MCF 10A (cell line): ENCODE measurements at regions not wholly inside any gene's neighbourhood (a gene's known extent, or its start where the extent isn't known, plus 50 kb on each side); places are given as distances from the start of the nearest gene placed in this dataset.

Source experiments
- BruUV-seq: library from RNA; stranded (reverse); fragments of 400-500 nt; replicated peaks from 2 replicates; lab custom pipeline; 2021; lab: Mats Ljungman, UMichigan
- CTCF ChIA-PET: fragments of 300-600 bp; sonication (Branson Sonifier 250); formaldehyde crosslinking; extraction: SDS; loops from one replicate; lab custom pipeline; 2021; ENCODE audit warnings: antibody characterized with exemption, inconsistent platforms; lab: Yijun Ruan, JAX
- POLR2A ChIA-PET: fragments of 300-600, 350-650 bp; sonication (Branson Sonifier 250); formaldehyde crosslinking; extraction: SDS; loops from one replicate; lab custom pipeline; 2020; ENCODE audit warnings: antibody characterized with exemption, inconsistent platforms; lab: Yijun Ruan, JAX
- DNase-seq: peaks from one replicate; pipeline ENCODE4 v3.0.0-alpha.2; 2018; ENCODE audit not compliant: unreplicated experiment
- H3K27ac Mint-ChIP-seq: one replicate; pipeline ENCODE4 v1.8.0; 2022; ENCODE audit warnings: mild to moderate bottlenecking, low read depth, mixed read lengths; ENCODE audit not compliant: unreplicated experiment
- H3K27me3 Mint-ChIP-seq: one replicate; pipeline ENCODE4 v1.8.0; 2022; ENCODE audit warnings: mixed read lengths; ENCODE audit not compliant: insufficient read depth, unreplicated experiment
- H3K36me3 Mint-ChIP-seq: one replicate; pipeline ENCODE4 v1.8.0; 2022; ENCODE audit warnings: mild to moderate bottlenecking, moderate library complexity, mixed read lengths; ENCODE audit not compliant: insufficient read depth, unreplicated experiment
- H3K4me1 Mint-ChIP-seq: one replicate; pipeline ENCODE4 v1.8.0; 2022; ENCODE audit warnings: mixed read lengths; ENCODE audit not compliant: insufficient read depth, unreplicated experiment
- H3K4me3 Mint-ChIP-seq: one replicate; pipeline ENCODE4 v1.8.0; 2022; ENCODE audit warnings: mild to moderate bottlenecking, moderate library complexity, mixed read lengths; ENCODE audit not compliant: unreplicated experiment
- H3K9me3 Mint-ChIP-seq: one replicate; pipeline ENCODE4 v1.8.0; 2022; ENCODE audit warnings: mixed read lengths; ENCODE audit not compliant: unreplicated experiment
- intact Hi-C: fragments of 100-400 bp; cut with micrococcal nuclease; formaldehyde crosslinking; loops from 2 replicates; pipeline ENCODE4 v1.14.1; 2022
- TF ChIP-seq, protein P1 (sequence below): fragments of 200-600 bp; IDR thresholded peaks from one replicate; pipeline ENCODE4 v1.8.0; 2022; ENCODE audit warnings: antibody characterized with exemption, mild to moderate bottlenecking; ENCODE audit not compliant: unreplicated experiment

DNA sequence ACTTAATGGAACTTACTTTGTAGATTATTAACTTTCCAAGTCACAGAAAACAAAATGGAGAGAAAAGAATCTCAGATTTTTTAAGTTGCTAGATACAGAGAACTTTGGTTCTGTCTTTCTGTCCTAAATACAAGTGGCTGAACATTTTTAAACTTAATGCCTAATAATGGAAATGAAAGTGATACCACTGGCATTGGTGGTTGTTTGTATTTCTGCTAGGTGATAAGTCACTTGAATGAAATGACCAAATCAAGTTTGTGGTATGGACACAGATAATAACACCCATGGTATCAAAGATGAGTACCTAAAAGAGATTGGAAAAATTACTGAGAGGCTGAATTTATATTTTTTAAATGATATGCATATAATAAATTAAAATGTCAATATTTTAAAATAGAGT is 502.1 kb downstream of the CNTN6 start:
- H3K4me3 Mint-ChIP-seq, result no peak overlapping the region
- intact Hi-C loops, result no loop called here
- TF ChIP-seq, protein P1, sequence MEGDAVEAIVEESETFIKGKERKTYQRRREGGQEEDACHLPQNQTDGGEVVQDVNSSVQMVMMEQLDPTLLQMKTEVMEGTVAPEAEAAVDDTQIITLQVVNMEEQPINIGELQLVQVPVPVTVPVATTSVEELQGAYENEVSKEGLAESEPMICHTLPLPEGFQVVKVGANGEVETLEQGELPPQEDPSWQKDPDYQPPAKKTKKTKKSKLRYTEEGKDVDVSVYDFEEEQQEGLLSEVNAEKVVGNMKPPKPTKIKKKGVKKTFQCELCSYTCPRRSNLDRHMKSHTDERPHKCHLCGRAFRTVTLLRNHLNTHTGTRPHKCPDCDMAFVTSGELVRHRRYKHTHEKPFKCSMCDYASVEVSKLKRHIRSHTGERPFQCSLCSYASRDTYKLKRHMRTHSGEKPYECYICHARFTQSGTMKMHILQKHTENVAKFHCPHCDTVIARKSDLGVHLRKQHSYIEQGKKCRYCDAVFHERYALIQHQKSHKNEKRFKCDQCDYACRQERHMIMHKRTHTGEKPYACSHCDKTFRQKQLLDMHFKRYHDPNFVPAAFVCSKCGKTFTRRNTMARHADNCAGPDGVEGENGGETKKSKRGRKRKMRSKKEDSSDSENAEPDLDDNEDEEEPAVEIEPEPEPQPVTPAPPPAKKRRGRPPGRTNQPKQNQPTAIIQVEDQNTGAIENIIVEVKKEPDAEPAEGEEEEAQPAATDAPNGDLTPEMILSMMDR, result no peak
- POLR2A ChIA-PET, result no interaction called here
- H3K27ac Mint-ChIP-seq, result no peak overlapping the region
- no peak for DNase-seq
- no TSS peak for BruUV-seq
- H3K27me3 Mint-ChIP-seq, result no peaks in the 10 kb centered on the region
- H3K36me3 Mint-ChIP-seq, result no peaks in the 10 kb centered on the region
- peaks cover 8% of the 10 kb centered on the region for H3K9me3 Mint-ChIP-seq
- no peaks in the 10 kb centered on the region for H3K4me1 Mint-ChIP-seq
- CTCF ChIA-PET, result interaction anchor here (0.6 kb wide), 1 partner anchor 1866 kb away, joined by 4 read pairs; no protein-coding TSS in a partner anchor

DNA sequence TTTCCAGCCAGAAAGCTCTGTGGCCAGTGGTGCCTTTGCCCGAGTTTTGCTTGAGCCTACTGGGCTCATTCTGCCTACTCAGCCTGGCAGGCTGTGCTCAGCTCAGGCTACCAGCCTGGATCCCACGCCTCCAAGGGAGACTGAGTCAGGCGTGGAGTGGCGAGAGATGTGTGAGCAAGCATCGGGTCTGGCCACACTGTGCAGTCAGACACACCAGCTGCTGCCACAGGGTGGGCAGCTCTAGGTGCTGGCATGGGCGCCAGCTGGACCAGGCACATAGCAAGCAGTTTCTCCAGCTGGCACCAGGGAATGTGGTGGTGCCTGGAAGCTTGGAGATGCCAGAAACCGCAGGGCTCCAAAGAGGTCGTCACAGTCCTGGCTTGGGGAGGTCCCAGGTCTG is 498.5 kb upstream of the CNTN4 start:
- no peaks in the 10 kb centered on the region for H3K27me3 Mint-ChIP-seq
- no peak overlapping the region for H3K27ac Mint-ChIP-seq
- no peaks in the 10 kb centered on the region for H3K36me3 Mint-ChIP-seq
- ChIA-PET POLR2A (no interaction called here), CTCF (interaction anchor here (0.5 to 0.7 kb wide), 5 partner anchors 14 to 316 kb away, joined by 3 read pairs; no protein-coding TSS in a partner anchor)
- no peak overlapping the region for H3K4me3 Mint-ChIP-seq
- TF ChIP-seq, protein P1, result no peak
- no TSS peak for BruUV-seq
- intact Hi-C loops, result no loop called here
- H3K9me3 Mint-ChIP-seq, result no peaks in the 10 kb centered on the region
- no peaks in the 10 kb centered on the region for H3K4me1 Mint-ChIP-seq
- no peak for DNase-seq

DNA sequence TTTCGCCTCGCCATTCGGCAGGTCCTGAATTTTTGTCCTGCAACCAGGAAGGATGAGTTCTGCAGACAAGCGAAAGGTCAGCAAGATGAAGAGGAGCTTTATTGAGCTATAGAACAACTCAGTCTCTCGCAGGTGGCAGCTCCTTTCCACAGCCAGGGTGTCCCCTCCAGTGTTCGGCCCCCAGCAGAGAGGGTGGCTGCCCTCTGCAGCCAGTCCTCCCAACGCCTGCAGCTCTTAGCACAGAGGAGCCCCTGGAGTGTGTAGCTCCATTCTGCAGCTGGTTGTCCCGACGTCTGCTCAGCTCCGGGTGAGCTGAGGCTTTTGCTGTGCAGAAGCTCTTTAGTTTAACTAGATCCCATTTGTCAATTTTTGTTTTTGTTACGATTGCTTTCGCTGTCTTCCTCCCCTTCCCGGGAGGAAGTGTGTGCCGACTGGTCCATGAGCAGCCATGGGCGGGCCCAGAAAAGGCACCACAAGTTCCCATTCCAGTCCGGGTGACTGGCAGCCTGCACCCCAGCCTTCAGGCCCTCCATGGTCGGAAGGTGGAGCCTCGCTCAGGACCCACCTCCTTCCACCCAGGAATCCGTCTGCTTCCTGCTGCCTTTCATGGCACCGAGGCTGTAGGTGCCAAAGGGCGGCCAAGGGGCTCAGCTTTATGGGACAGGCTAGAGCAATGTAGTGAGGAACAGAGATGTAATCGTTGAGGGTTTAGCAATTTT is 497.8 kb upstream of the CNTN4 start:
- ChIA-PET POLR2A (no interaction called here), CTCF (interaction anchor here (0.6 to 0.7 kb wide), 3 partner anchors 13 to 317 kb away, joined by 3 read pairs; no protein-coding TSS in a partner anchor)
- H3K36me3 Mint-ChIP-seq, result no peaks in the 10 kb centered on the region
- intact Hi-C loops, result no loop called here
- H3K27me3 Mint-ChIP-seq, result no peaks in the 10 kb centered on the region
- no peak overlapping the region for H3K27ac Mint-ChIP-seq
- H3K9me3 Mint-ChIP-seq, result no peaks in the 10 kb centered on the region
- no TSS peak for BruUV-seq
- no peak overlapping the region for H3K4me3 Mint-ChIP-seq
- no peak for DNase-seq
- no peaks in the 10 kb centered on the region for H3K4me1 Mint-ChIP-seq
- TF ChIP-seq, protein P1, result no peak

DNA sequence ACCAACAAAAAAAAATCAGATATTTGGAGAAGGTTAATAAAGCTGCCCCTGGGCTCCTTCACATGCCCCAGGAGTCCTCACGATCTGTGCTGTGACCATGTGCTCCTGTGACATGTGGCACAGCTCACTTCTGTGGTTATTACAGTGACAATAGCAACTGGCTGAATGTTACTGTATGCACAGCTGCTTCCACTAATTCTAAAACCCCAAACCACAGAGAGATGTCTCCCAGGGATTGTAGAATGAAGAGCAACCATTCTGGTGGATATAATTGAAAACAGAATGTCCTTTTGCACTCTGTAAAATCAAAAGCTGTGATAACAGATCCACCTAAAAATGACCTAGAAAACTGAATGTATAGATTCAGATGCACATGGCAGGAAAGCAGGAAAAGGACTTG is 489.2 kb upstream of the CNTN4 start:
- CTCF ChIA-PET, result no interaction called here
- DNase-seq, result no peak
- H3K27me3 Mint-ChIP-seq, result no peaks in the 10 kb centered on the region
- intact Hi-C loops, result no loop called here
- H3K4me3 Mint-ChIP-seq, result no peak overlapping the region
- POLR2A ChIA-PET, result no interaction called here
- no peaks in the 10 kb centered on the region for H3K36me3 Mint-ChIP-seq
- TF ChIP-seq, protein P1, result no peak
- H3K9me3 Mint-ChIP-seq, result no peaks in the 10 kb centered on the region
- no peak overlapping the region for H3K27ac Mint-ChIP-seq
- BruUV-seq, result no TSS peak
- no peaks in the 10 kb centered on the region for H3K4me1 Mint-ChIP-seq
